Medulla oblongata (tissue), 1 donor: ENCODE measurements at regions not wholly inside any gene's neighbourhood (a gene's known extent, or its start where the extent isn't known, plus 50 kb on each side); places are given as distances from the start of the nearest gene placed in this dataset.

ENCODE experiments used
- DNase-seq: peaks from one replicate; pipeline ENCODE4 v3.0.0-alpha.2; 2015; ENCODE audit errors: extremely low spot score

DNA sequence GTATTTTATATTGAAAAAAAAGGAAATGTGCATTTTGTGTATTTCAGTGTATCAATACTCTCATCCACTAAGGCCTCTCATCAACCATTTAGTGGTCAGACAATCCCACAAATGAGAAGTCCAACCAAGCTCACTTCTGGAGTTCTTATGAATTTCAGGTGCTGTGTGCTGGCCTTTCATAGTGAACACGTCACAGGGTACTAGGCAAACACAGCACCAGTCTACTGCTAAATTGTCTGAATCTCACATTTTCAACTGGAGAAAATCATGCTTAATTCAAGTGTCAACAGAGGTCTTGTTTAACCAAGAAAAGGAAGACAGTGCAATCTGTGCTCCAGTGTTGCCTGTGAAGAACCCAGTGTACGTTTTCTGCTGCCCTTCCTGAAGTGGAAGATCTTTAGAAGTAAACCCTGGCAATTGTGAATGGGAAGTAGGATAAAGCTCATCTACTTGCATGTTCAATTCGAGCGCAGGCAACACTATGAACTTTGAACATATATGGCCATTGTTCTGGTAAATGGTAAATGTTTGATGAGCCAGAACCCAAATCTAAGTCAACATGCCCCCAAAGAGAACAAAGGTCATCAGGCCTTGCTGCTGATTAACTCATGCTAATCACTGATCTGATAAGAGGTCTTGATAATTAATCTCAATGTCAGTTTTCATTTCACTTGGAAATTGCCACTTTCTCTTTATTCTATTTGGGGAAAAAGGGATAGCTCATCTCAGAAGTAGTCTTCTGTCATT lies 439.2 kb upstream of the SOX9 start:
- no peak for DNase-seq

DNA sequence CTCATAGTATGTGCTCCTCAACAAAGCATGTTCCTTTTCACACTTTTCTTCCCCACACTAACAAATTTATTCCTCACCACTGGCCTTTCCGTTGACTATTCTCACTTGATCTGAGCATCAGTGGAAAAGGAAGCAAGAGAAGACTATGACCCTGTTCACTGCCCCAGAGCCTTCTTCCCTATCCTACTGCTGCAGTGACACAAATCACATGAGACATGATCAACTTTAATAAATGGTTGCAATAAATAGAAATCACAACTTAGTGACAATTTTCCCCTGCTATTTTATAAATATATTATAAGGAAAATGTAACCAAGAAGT lies 438.7 kb upstream of the SOX9 start:
- DNase-seq, result no peak

GRCh38 chr17:71689782-71690181 lies 431.0 kb upstream of the SOX9 start:
- no peak for DNase-seq

DNA sequence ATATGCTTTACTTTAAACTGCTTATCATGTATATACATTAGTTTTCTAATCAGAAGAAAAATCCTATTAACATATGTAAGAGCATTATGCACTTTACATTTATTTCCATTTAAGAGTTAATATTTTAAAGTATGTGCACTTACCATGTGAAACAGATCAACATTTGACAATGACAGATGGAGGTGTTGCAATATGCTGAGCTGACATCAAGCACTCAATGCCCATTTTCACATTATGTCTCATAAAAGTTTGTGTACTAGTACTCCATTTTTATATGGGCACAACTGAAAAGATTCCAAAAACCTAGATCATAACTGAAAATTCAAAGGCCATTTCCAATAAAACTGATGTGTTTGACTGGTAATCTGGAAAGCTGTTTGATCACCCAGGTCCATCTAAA lies 420.9 kb upstream of the SOX9 start:
- DNase-seq, result no peak

DNA sequence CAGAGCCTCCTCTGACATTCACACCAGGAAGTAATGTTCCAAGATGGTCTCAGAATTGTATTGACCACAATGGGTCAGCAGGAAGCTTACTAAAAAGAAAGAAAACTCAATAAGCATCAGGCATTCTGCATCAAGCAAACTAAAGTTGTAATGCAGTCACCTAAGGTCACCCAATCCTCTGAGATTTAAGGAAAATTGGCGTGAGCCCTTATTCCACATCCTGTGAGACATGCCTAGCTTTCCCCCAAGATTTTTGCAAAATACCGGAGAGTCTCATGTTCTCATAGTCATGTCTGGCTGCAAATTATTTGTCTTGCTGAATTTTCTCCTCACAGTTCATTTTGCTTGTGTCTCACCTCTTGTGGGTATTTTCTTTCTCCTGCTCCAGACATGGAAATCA lies 417.1 kb upstream of the SOX9 start:
- no peak for DNase-seq

GRCh38 chr17:71709271-71709890 lies 411.4 kb upstream of the SOX9 start:
- no peak for DNase-seq

DNA sequence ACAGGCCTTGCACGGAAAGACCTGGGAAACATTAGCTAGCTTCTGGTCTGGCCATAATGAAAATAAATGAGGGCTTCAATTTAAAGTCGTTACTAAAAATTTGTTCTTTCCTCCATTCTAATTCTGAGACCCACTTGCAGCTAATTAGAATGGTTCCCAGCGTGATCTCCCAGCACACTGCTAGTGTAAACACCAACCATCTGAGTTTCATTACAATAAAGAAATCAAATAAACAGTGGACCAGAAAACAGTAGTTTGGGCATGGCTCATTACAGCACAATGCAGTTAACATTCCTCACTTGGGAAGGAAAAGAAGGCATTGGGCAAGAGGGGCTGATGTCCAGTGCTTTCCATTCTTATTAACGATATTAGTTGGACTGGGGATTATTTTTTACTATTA lies 410.9 kb upstream of the SOX9 start:
- no peak for DNase-seq

- no peak for DNase-seq
Measured at GRCh38 chr17:71710816-71711215, 410.0 kb upstream of the SOX9 start.

GRCh38 chr17:71713846-71714245 lies 407.0 kb upstream of the SOX9 start:
- no peak for DNase-seq

GRCh38 chr17:71724339-71724738 lies 396.5 kb upstream of the SOX9 start:
- no peak for DNase-seq

- no peak for DNase-seq
Measured at GRCh38 chr17:71725811-71726210, 395.0 kb upstream of the SOX9 start.

DNA sequence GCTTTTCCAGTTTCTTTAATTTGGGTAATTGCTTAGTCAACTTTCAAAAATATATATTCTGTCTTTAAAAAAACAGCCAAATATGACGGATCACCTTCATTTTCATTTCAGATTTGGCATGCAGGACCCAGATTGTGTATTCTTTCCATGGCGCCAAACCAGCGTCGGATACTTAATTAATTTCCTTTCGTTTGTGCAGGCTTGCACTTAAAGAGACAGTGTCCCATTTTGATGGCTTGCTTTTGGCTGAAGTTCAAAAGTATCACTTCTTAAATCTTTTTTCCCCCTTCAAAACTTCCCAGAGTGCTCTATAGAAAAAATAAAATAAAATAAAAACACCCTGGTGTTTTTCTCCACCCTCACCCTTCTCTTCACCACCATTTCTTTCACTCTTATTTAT lies 394.5 kb upstream of the SOX9 start:
- no peak for DNase-seq

DNA sequence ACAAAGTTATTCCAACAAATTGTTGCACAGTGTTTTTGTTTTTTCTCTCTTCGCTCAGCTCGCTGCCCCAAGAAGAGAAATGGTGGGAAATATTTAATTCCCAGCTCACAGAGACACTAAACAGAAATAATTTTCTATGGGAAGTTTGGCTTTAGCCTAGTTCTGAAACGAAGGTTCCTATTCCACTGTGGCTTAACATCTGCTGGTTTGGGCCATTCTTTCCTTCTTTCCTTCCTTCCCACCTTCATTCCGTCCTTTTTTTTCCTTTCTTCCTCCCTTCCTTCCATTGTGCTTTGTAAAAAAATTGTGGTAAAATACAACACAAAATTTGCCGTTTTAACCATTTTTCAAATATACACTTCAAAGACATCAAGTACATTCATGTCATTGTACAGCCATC lies 393.5 kb upstream of the SOX9 start:
- no peak for DNase-seq

- no peak for DNase-seq
Measured at GRCh38 chr17:71727723-71728122, 393.1 kb upstream of the SOX9 start.

- DNase-seq, result no peak
Measured at GRCh38 chr17:71730871-71731270, 389.9 kb upstream of the SOX9 start.

GRCh38 chr17:71735893-71736292 lies 384.9 kb upstream of the SOX9 start:
- DNase-seq, result no peak

GRCh38 chr17:71740866-71741265 lies 380.0 kb upstream of the SOX9 start:
- DNase-seq, result peak; percentile 27

DNA sequence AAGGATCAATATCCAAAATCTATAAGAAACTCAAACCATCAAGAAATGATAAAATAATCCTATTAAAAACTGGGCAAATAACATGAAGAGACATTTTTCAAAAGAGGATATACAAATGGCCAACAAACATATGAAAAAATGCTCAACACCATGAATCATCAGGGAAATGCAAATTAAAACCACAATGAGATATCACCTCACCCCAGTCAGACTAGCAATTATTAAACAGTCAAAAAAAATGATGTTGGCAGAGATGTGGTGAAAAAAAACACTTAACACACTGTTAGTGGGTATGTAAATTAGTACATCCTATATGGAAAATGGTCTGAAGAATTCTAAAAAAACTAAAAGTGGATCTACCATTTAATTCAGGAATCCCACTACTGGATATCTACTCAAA lies 379.0 kb upstream of the SOX9 start:
- DNase-seq, result no peak

DNA sequence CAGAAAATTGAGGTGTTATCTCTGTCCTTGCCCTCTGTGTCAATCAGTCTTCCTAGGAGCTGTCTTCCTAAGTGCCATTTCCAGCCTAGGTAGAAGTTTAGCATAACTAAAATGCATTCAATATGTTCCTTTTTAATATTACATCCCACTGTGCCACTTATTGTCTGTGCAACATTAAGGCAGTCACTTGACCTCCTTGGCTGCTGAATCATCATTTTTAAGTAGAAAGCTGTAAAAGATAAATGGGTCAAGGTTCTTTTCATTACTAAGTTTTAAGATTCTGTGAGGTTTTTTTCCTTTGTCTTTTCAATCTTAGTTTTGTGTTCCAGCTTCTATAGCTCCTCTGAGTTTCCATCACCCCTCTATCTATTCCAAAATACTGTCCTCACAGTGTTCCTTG lies 371.9 kb upstream of the SOX9 start:
- DNase-seq, result no peak

- no peak for DNase-seq
Measured at GRCh38 chr17:71753070-71753469, 367.8 kb upstream of the SOX9 start.

DNA sequence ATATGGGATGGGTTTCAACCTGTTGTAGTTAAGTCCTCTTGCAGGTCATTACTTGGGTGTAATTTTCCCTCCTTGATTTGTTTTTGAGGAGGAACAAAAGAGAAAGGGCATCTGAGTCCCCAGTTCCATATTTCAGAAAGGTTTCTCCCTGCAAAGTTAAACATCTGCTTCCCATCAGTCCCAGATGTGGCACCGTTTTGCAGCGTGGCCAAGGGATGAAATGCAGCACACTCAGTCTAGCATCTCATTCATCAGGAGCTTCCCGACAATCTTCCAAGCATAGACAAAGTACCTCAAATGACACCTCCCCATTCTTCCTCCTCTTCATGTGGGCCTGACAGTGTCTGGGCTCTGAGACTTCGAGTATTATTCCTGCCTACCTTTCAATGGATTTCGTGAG lies 363.7 kb upstream of the SOX9 start:
- DNase-seq, result no peak

DNA sequence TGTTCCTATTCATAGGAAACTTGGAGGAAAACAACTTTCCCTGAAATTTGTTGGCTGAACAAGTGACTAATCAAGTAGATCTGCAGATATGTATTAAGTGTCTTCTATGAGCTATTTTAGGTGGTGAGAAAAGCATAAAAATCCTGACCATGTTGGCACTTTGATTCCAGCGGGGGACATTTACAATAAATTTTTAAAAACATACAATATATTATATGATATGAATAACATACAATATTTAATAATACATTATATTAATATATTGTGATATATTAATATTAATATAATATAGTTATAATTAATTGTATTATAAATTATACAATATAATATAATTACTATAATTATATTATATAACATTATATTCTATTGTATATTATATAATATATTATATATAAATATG lies 362.9 kb upstream of the SOX9 start:
- DNase-seq, result no peak

DNA sequence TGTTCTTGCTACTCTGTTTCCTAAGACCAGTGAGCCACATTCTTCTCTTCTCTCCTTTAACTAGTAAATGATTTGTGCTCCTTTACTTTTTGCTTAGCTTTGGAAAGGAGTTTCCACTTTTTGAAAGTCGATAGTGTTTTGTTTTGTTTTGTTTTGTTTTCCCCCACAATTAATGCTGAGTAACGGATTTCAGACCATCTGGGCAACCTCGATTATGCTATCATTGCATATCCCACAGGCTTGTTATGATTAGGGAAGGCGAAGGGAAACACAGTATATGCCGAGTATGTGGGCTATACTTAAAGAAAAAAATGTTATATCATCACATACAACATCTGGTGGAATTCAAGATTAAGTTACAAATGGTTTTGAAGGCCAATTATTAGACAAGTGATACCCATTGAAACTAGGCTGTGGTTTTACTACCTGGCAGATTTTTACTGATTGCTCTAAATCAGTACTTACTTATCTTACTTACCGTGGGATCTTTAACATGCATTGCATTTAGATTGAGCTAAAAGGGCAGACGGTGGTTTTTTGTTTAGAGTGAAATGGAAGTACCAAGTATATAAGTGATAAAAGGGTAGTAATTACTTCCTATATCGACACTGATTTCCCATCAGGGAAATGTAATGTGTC lies 361.3 kb upstream of the SOX9 start:
- DNase-seq, result no peak
